Ishikawa (cell line): ENCODE measurements at regions not wholly inside any gene's neighbourhood (a gene's known extent, or its start where the extent isn't known, plus 50 kb on each side); places are given as distances from the start of the nearest gene placed in this dataset.

Experiments used
- CEBPB ChIP-seq: IDR thresholded peaks from 2 replicates; pipeline ENCODE4 v1.6.1; 2012
- CREB1 ChIP-seq: IDR thresholded peaks from 2 replicates; pipeline ENCODE4 v1.6.1; 2012; ENCODE audit warnings: low read depth
- EGR1 ChIP-seq: IDR thresholded peaks from 2 replicates; pipeline ENCODE4 v1.6.1; 2012
- EP300 ChIP-seq: IDR thresholded peaks from 2 replicates; pipeline ENCODE4 v1.6.1; 2012; ENCODE audit warnings: borderline replicate concordance
- FOXM1 ChIP-seq: IDR thresholded peaks from 2 replicates; pipeline ENCODE4 v1.6.1; 2012; ENCODE audit warnings: low read depth, borderline replicate concordance
- MAX ChIP-seq: IDR thresholded peaks from 2 replicates; pipeline ENCODE4 v1.6.1; 2012
- NFIC ChIP-seq: IDR thresholded peaks from 2 replicates; pipeline ENCODE4 v1.6.1; 2012
- RAD21 ChIP-seq: IDR thresholded peaks from 2 replicates; pipeline ENCODE4 v1.6.1; 2012; ENCODE audit warnings: low read depth
- REST ChIP-seq: IDR thresholded peaks from 2 replicates; pipeline ENCODE4 v1.6.1; 2012; ENCODE audit warnings: low read depth, mild to moderate bottlenecking
- TAF1 ChIP-seq: IDR thresholded peaks from 2 replicates; pipeline ENCODE4 v1.6.1; 2012; ENCODE audit warnings: low read depth, mild to moderate bottlenecking
- TCF12 ChIP-seq: IDR thresholded peaks from 2 replicates; pipeline ENCODE4 v1.6.1; 2012; ENCODE audit warnings: low read depth
- TEAD4 ChIP-seq: IDR thresholded peaks from 2 replicates; pipeline ENCODE4 v1.6.1; 2012
- USF1 ChIP-seq: IDR thresholded peaks from 2 replicates; pipeline ENCODE4 v1.6.1; 2012
- YY1 ChIP-seq: IDR thresholded peaks from 2 replicates; pipeline ENCODE4 v1.6.1; 2012; ENCODE audit warnings: low read depth
- ZBTB7A ChIP-seq: IDR thresholded peaks from 2 replicates; pipeline ENCODE4 v1.6.1; 2012; ENCODE audit warnings: low read depth

GRCh38 chr5:57608542-57608941 is 125.9 kb upstream of the ACTBL2 start:
- no peak for TF ChIP-seq USF1
- TF ChIP-seq TCF12: no peak
- no peak for TF ChIP-seq RAD21
- no peak for TF ChIP-seq TEAD4
- no peak for TF ChIP-seq EGR1
- TF ChIP-seq YY1: no peak
- TF ChIP-seq CEBPB: no peak
- TF ChIP-seq MAX: no peak
- TF ChIP-seq EP300: no peak
- no peak for TF ChIP-seq TAF1
- no peak for TF ChIP-seq FOXM1

- TF ChIP-seq FOXM1 (no peak), TCF12 (no peak), TAF1 (no peak), CREB1 (no peak), REST (no peak), CEBPB (no peak), EP300 (no peak), YY1 (no peak), USF1 (no peak), ZBTB7A (no peak), TEAD4 (no peak), NFIC (no peak), RAD21 (no peak), EGR1 (no peak), MAX (no peak)
Measured at GRCh38 chr5:57601996-57602395, 119.4 kb upstream of the ACTBL2 start.

GRCh38 chr5:57600321-57600720 is 117.7 kb upstream of the ACTBL2 start:
- no peak for TF ChIP-seq CREB1
- TF ChIP-seq NFIC: no peak
- no peak for TF ChIP-seq TEAD4
- TF ChIP-seq MAX: no peak
- no peak for TF ChIP-seq REST
- no peak for TF ChIP-seq YY1

- TF ChIP-seq FOXM1 (no peak), CREB1 (no peak), EP300 (no peak), REST (no peak), TAF1 (no peak), TEAD4 (no peak), ZBTB7A (no peak), USF1 (no peak), NFIC (no peak), CEBPB (no peak), EGR1 (no peak), TCF12 (no peak), RAD21 (no peak), YY1 (no peak), MAX (no peak)
Measured at GRCh38 chr5:57598756-57599155, 116.1 kb upstream of the ACTBL2 start.
